ENCODE measurements at regions not wholly inside any gene's neighbourhood (a gene's known extent, or its start where the extent isn't known, plus 50 kb on each side); places are given as distances from the start of the nearest gene placed in this dataset.

DNA sequence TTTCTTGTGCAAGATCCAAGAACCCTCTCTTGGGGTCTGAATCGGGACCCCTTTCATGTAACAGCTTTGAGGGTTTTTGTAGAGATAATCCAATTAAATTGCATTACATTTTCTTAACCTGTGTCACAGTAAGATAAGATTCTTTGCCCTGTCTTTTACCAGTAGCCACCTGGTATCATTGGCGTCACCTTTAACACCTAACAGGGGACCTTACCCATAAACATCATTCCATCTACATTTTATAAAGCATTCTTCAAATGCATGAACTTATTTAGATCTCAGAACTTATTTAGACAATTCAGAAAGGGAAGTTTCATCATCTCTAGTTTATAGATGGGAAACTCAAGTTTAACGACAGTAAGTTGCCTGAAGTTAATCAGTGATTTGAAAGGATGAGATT lies 106.4 kb upstream of the KLF6 start:
- CTCF ChIA-PET: no interaction called here
- H3K4me3 ChIP-seq (ENCODE audit: low read depth, low read length): no peak overlapping the region
- no peaks in the 10 kb centered on the region for H3K36me3 ChIP-seq (ENCODE audit: control insufficient read depth, insufficient read depth, low read length)
- DNase-seq (ENCODE audit: low read depth): no peak
- POLR2A ChIA-PET: no interaction called here
- TF ChIP-seq CTCF (IDR thresholded peaks at IDR 0.05; ENCODE audit: insufficient read depth, low read depth, low read length): no peak
- H3K27me3 ChIP-seq (ENCODE audit: control insufficient read depth, insufficient read depth, low read length): no peaks in the 10 kb centered on the region

DNA sequence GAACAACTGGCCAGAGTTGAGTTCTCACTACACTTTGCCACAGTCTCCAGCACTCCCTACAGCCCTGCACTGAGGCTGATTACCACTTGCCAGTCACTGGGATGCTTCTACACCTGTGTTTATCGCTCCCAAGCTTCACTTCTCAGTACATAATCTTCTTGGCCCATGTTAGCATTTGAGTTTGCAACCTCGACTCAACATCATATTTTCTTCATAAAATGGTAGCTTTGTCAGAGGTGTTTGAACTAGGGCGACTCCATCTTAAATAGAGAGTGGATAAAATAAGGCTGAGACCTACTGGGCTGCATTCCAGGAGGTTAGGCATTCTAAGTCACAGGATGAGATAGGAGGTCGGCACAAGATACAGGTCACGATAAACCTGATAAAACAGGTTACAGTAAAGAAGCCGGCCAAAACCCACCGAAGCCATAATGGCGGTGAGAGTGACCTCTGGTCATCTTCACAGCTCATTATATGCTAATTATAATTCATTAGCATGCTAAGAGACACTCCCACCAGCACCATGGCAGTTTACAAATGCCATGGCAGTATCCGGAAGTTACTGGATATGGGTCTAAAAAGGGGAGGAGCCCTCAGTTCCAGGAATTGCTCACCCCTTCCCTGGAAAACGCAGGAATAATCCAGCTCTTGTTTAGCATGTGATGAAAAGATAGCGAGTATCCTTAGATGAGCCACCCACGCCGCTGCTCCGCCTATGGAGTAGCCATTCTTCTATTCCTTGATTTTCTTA lies 105.8 kb upstream of the KLF6 start:
- TF ChIP-seq CTCF (IDR thresholded peaks at IDR 0.05; ENCODE audit: insufficient read depth, low read depth, low read length): no peak
- ChIA-PET POLR2A (no interaction called here), CTCF (interaction anchor here (0.6 kb wide), 1 partner anchor 588 kb away, joined by 3 read pairs; no protein-coding TSS in a partner anchor)

GRCh38 chr10:3889961-3890522 lies 105.0 kb upstream of the KLF6 start:
- Histone ChIP-seq H3K36me3 (ENCODE audit: control insufficient read depth, insufficient read depth, low read length) (no peaks in the 10 kb centered on the region), H3K4me3 (ENCODE audit: low read depth, low read length) (no peak overlapping the region), H3K27me3 (ENCODE audit: control insufficient read depth, insufficient read depth, low read length) (no peaks in the 10 kb centered on the region)
- no peak for TF ChIP-seq CTCF (IDR thresholded peaks at IDR 0.05; ENCODE audit: insufficient read depth, low read depth, low read length)
- ChIA-PET CTCF (no interaction called here), POLR2A (interaction anchor here (0.7 kb wide), 1 partner anchor 105 kb away, joined by 4 read pairs; the partner anchor contains the start of gene KLF6)
- no peak for DNase-seq (ENCODE audit: low read depth)

More for the DNA sequence above, 105.8 kb upstream of the KLF6 start:
- Histone ChIP-seq H3K4me3 (ENCODE audit: low read depth, low read length) (no peak overlapping the region), H3K27me3 (ENCODE audit: control insufficient read depth, insufficient read depth, low read length) (no peaks in the 10 kb centered on the region), H3K36me3 (ENCODE audit: control insufficient read depth, insufficient read depth, low read length) (no peaks in the 10 kb centered on the region)
- no peak for DNase-seq (ENCODE audit: low read depth)

GRCh38 chr10:3887885-3888476 lies 103.0 kb upstream of the KLF6 start:
- Histone ChIP-seq H3K36me3 (ENCODE audit: control insufficient read depth, insufficient read depth, low read length) (no peaks in the 10 kb centered on the region), H3K4me3 (ENCODE audit: low read depth, low read length) (no peak overlapping the region), H3K27me3 (ENCODE audit: control insufficient read depth, insufficient read depth, low read length) (no peaks in the 10 kb centered on the region)
- ChIA-PET POLR2A (no interaction called here), CTCF (interaction anchor here (0.6 to 0.8 kb wide), 2 partner anchors 14 to 24 kb away, joined by 3 read pairs; no protein-coding TSS in a partner anchor)
- no peak for TF ChIP-seq CTCF (IDR thresholded peaks at IDR 0.05; ENCODE audit: insufficient read depth, low read depth, low read length)
- DNase-seq (ENCODE audit: low read depth): peak; percentile 77

DNA sequence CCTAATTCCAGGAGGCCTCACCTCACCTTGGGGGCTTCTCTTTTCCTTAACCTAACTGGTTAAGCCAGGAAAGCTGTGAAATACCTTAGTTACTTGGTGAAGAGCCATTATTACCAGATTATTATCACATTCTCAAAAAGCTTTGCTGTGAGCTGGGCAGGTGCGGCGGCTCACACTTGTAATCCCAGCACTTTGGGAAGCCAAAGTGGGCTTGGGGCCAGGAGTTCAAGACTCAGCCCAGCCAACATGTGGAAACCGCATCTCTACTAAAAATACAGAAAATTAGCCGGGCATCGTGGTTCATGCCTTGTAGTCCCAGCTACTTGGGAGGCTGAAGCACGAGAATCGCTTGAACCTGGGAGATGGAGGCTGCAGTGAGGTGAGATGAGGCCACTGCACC lies 102.4 kb upstream of the KLF6 start:
- CTCF ChIA-PET: no interaction called here
- no peak for DNase-seq (ENCODE audit: low read depth)
- Histone ChIP-seq H3K4me3 (ENCODE audit: low read depth, low read length) (no peak overlapping the region), H3K27me3 (ENCODE audit: control insufficient read depth, insufficient read depth, low read length) (no peaks in the 10 kb centered on the region), H3K36me3 (ENCODE audit: control insufficient read depth, insufficient read depth, low read length) (no peaks in the 10 kb centered on the region)
- TF ChIP-seq CTCF (IDR thresholded peaks at IDR 0.05; ENCODE audit: insufficient read depth, low read depth, low read length): no peak
- POLR2A ChIA-PET: no interaction called here
